Left ventricle myocardium superior (tissue), 1 donor: ENCODE measurements at regions not wholly inside any gene's neighbourhood (a gene's known extent, or its start where the extent isn't known, plus 50 kb on each side); places are given as distances from the start of the nearest gene placed in this dataset.

ENCODE experiments used
- ATAC-seq: fragments of 200-7000 bp; cut with Tn5 transposase; one replicate; pipeline ENCODE4 v1.9.1; 2020; ENCODE audit warnings: mild to moderate bottlenecking, moderate library complexity
- DNase-seq: peaks from one replicate; pipeline ENCODE4 v3.0.0-alpha.2; 2020
- intact Hi-C: fragments of 100-400 bp; cut with micrococcal nuclease; formaldehyde crosslinking; loops from one replicate; pipeline ENCODE4 v1.11.0; 2022
- donor health status: DM: no; HTN: yes; CAD: no; lungs with severe emphysema.

- DNase-seq (no peak), ATAC-seq (no peak)
- intact Hi-C loops, result no loop called here
These were observed 381.0 kb upstream of the SULF2 start for GRCh38 chr20:48166082-48166835.

DNA sequence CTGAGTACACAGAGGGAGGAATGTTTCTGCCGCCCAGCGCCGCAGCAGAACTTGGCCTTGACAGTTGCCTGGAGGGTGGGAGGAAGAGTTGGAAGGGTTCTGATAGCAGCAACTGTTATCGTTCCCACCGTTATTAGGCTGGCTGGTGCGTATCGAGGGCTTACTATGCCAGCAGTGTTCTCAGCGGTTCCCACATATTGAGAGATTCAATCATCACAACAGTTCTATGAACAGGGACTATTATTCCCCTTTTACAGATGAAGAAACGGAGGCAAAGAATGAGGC is 380.1 kb upstream of the SULF2 start:
- no peak for DNase-seq
- ATAC-seq, result no peak
- intact Hi-C loops, result no loop called here

DNA sequence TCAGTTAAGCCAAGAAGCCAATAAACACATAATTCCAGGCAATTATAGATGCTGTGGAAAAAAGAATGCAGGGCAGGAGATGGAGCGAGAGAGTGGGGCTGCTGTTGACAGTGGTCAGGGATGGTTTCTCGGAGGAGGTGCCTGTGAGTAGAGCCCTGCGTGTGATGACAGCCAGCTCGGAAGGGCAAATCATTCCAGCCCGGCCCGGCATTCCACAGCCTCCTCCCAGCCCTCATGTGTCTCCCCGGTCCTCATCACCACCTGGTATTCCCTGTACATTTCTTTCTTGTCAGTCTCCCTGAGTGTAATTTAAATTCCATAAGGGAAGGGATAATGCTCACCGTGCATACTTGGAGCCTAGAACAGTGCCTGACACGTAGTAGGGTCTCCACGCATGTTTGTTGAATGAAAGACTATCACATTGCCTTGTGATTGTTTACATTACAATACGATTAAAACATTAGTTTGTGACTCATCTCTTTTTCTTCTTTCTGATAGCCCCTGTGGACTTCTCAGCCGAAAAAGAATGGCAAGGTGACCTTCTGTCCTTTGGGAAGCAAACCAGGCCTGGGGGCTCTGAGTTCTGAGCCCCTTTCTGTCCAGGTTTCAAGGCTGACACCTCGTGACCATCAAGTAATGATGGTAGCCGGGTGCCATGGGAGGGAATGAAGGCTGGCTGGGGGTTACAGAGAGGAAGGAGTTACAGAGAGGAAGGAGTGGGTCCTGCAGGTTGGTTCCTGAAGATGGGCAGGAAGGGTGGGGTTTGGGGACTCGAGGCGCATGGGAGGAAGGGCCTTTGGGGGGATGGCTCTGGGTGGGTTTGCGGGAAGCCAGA is 379.5 kb upstream of the SULF2 start:
- intact Hi-C loops, result no loop called here
- DNase-seq, result no peak
- ATAC-seq, result no peak

- DNase-seq (no peak), ATAC-seq (no peak)
- intact Hi-C loops, result no loop called here
These were observed 378.8 kb upstream of the SULF2 start for GRCh38 chr20:48164034-48164433.

- ATAC-seq, result no peak
- intact Hi-C loops, result no loop called here
- DNase-seq, result no peak
These were observed 378.2 kb upstream of the SULF2 start for GRCh38 chr20:48163505-48163904.

GRCh38 chr20:48162621-48163020 is 377.3 kb upstream of the SULF2 start:
- no peak for ATAC-seq
- intact Hi-C loops, result no loop called here
- no peak for DNase-seq

DNA sequence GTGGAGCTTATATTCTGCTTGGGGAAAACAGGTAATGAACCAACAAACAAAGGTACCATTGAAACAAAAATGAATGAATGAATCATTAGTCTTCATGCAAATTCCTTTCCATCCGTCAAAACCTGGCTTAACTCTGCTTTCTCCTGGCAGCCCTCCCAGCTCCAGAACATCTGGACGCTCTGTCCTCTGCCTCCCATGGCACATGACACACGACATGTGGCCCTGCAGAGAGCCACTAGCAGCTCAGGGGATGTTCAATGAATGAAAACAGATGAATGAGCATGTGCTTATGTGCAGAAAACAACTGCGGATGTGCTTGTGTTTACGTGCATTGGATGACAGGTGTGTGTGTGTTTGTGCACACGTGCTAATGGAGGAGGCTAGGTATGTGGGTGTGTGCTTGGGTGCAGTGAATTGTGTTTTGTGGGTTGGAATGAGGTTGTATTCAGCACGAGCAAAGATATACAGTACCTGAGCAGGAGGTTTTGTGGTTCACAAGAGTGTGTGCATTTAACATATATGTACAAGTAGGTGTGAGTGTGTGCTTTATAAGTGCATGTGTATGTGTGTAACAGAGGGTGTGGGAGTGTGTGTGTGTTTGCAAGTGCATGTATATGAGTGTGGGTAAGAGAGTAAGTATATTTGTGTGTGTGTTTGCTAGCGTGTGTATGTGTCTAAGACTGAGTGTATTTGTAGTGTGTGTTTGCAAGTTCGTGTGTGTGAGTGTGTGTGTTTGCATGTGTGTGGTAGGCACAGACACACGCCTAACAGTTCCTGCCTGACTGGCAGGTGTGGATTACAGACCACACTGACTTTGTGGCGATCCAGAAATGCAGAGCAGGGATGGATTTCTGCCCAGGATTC is 374.1 kb upstream of the SULF2 start:
- ATAC-seq, result no peak
- DNase-seq, result no peak
- intact Hi-C loops, result no loop called here

GRCh38 chr20:48158014-48158413 is 372.7 kb upstream of the SULF2 start:
- DNase-seq (no peak), ATAC-seq (no peak)
- intact Hi-C loops, result no loop called here

- DNase-seq (no peak), ATAC-seq (no peak)
- intact Hi-C loops, result no loop called here
These were observed 371.8 kb upstream of the SULF2 start for GRCh38 chr20:48156951-48157700.

DNA sequence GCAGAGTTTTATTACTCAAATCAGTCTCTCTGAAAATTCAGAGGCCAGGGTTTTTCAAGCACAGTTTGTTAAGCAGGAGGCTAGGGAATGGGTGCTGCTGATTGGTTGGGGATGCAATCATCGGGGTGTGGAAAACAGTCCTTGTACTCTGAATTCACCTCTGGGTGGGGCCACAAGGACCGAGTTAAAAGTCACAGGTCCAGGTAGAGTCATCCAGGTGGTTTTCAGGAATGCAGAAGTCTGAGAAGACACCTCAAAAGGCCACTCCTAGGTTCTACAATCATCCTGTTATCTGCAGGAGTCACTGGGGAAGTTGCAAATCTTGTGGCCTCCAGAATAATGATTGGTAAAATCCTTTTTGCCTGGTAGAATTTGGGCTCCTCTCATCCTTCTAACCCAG is 371.2 kb upstream of the SULF2 start:
- DNase-seq (no peak), ATAC-seq (no peak)
- intact Hi-C loops, result no loop called here

DNA sequence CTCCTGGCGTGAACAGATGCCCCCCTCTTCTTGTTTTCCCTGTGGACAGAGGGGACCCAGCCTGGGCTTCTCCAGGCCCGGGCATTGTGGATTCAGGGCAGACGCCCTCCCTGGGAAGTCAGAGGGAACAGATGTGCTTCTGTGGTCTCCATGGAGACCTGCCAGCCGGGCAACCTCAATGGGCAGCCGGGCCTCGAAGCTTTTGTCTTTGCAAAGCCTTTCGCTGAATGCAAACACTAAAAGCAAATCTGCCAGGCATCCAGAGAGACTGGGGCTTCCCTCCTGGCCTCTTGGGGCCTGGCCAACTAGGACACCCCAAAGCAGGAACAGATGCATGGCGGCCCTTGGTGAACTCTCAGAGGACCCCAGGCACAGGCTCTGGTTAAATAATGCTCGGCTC is 370.0 kb upstream of the SULF2 start:
- no peak for DNase-seq
- intact Hi-C loops, result no loop called here
- ATAC-seq, result no peak

DNA sequence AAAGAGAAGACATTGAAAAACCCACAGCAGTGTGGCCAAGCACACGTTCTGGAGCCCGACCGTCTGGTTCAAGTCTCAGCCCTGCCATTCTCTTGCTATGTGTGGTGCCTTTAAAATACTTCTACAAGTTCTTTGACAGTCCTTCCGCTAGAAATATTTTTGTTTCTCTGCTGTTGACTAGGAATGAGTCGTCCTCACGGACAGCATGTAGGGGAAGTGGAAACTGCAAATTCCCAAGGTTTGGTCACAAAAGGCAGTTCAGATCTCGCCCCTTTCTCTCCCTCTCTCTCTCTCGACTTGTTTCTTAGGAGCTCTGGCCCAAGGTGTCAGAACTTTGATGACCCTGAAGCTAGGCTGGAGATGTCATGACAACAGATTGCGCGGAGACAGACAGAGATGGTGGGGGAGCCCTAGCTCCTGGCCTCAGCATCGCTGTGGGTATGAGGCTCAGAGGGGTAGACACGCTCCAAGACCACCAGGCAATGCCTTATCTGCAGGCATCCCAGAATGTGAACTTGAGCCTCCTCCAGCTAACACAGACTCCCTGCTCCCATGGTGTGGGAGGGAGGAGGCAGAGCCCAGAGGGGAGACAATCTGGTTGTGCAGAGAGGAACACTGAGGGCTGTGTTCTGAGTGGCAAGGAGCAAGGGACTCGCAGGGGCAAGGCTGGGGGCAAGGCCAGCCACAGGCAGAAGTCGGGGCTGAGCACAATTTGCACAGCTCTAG is 368.9 kb upstream of the SULF2 start:
- no peak for ATAC-seq
- no peak for DNase-seq
- intact Hi-C loops, result no loop called here

GRCh38 chr20:48153523-48153922 is 368.2 kb upstream of the SULF2 start:
- ATAC-seq (no peak), DNase-seq (no peak)
- intact Hi-C loops, result no loop called here

DNA sequence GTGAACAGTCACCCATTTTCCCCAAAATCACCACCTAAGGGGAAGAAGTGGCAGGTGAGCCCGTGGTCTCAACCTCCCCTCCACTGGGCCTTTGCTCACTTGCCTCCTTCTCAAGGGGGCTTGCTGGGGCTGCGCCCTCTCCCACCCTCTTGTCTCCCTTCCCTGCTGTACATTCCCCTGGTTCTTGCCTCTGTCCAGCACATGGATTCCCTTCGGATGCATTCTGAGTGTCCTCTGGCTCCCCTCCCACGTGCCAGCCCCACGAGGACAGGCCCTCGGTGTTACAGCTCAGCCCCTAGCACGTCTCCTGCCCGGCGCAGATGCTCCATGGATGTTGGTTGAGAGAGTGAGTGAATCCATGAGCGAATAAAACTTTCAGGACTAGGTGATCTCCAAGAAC is 367.8 kb upstream of the SULF2 start:
- DNase-seq (no peak), ATAC-seq (no peak)
- intact Hi-C loops, result no loop called here

GRCh38 chr20:48150568-48150967 is 365.3 kb upstream of the SULF2 start:
- ATAC-seq, result no peak
- intact Hi-C loops, result no loop called here
- no peak for DNase-seq

GRCh38 chr20:48149902-48150301 is 364.6 kb upstream of the SULF2 start:
- DNase-seq (no peak), ATAC-seq (no peak)
- intact Hi-C loops, result no loop called here

- ATAC-seq, result no peak
- intact Hi-C loops, result no loop called here
- DNase-seq, result no peak
These were observed 363.8 kb upstream of the SULF2 start for GRCh38 chr20:48148916-48149672.

GRCh38 chr20:48148020-48148419 is 362.7 kb upstream of the SULF2 start:
- ATAC-seq, result no peak
- intact Hi-C loops, result no loop called here
- no peak for DNase-seq
